ENCODE measurements at regions not wholly inside any gene's neighbourhood (a gene's known extent, or its start where the extent isn't known, plus 50 kb on each side); places are given as distances from the start of the nearest gene placed in this dataset.
"Not testable (repeated sequence)": the region's sequence is repeated elsewhere in the genome, so short reads cannot be mapped to it uniquely, and the experiment has no call there.

GRCh38 chr4:134879019-134879418 lies 677.4 kb upstream of the PABPC4L start:
- no peak for DNase-seq (ENCODE audit: low spot score)

GRCh38 chr4:134867027-134867426 lies 665.4 kb upstream of the PABPC4L start:
- DNase-seq (ENCODE audit: low spot score), result no peak

GRCh38 chr4:134865675-134866074 lies 664.1 kb upstream of the PABPC4L start:
- no peak for DNase-seq (ENCODE audit: low spot score)

GRCh38 chr4:134862116-134862515 lies 660.5 kb upstream of the PABPC4L start:
- DNase-seq (ENCODE audit: low spot score), result peak; percentile 43

GRCh38 chr4:134848681-134849080 lies 647.1 kb upstream of the PABPC4L start:
- DNase-seq (ENCODE audit: low spot score), result no peak

GRCh38 chr4:134830741-134831140 lies 629.2 kb upstream of the PABPC4L start:
- DNase-seq (ENCODE audit: low spot score), result not testable (repeated sequence)

- no peak for DNase-seq (ENCODE audit: low spot score)
Observed at GRCh38 chr4:134812611-134813010, 611.0 kb upstream of the PABPC4L start.

- no peak for DNase-seq (ENCODE audit: low spot score)
Observed at GRCh38 chr4:134807231-134807745, 605.7 kb upstream of the PABPC4L start.

- no peak for DNase-seq (ENCODE audit: low spot score)
Observed at GRCh38 chr4:134798573-134798972, 597.0 kb upstream of the PABPC4L start.

- DNase-seq (ENCODE audit: low spot score), result peak; percentile 3
Observed at GRCh38 chr4:134787315-134787714, 585.7 kb upstream of the PABPC4L start.

GRCh38 chr4:134780244-134780643 lies 578.7 kb upstream of the PABPC4L start:
- DNase-seq (ENCODE audit: low spot score), result no peak

- DNase-seq (ENCODE audit: low spot score), result peak; percentile 14
Observed at GRCh38 chr4:134777606-134778005, 576.0 kb upstream of the PABPC4L start.

GRCh38 chr4:134773497-134774000 lies 572.0 kb upstream of the PABPC4L start:
- no peak for DNase-seq (ENCODE audit: low spot score)

- no peak for DNase-seq (ENCODE audit: low spot score)
Observed at GRCh38 chr4:134762053-134762452, 560.5 kb upstream of the PABPC4L start.

- DNase-seq (ENCODE audit: low spot score), result no peak
Observed at GRCh38 chr4:134756421-134756820, 554.8 kb upstream of the PABPC4L start.

- no peak for DNase-seq (ENCODE audit: low spot score)
Observed at GRCh38 chr4:134754301-134755019, 552.9 kb upstream of the PABPC4L start.

- no peak for DNase-seq (ENCODE audit: low spot score)
Observed at GRCh38 chr4:134753390-134753789, 551.8 kb upstream of the PABPC4L start.

GRCh38 chr4:134747108-134747805 lies 545.7 kb upstream of the PABPC4L start:
- DNase-seq (ENCODE audit: low spot score), result peak; percentile 16

- no peak for DNase-seq (ENCODE audit: low spot score)
Observed at GRCh38 chr4:134740290-134740689, 538.7 kb upstream of the PABPC4L start.

GRCh38 chr4:134735901-134736300 lies 534.3 kb upstream of the PABPC4L start:
- no peak for DNase-seq (ENCODE audit: low spot score)

- DNase-seq (ENCODE audit: low spot score), result no peak
Observed at GRCh38 chr4:134727696-134728095, 526.1 kb upstream of the PABPC4L start.

- no peak for DNase-seq (ENCODE audit: low spot score)
Observed at GRCh38 chr4:134722306-134722705, 520.7 kb upstream of the PABPC4L start.

GRCh38 chr4:134720030-134720429 lies 518.4 kb upstream of the PABPC4L start:
- DNase-seq (ENCODE audit: low spot score), result no peak
